ENCODE measurements at regions not wholly inside any gene's neighbourhood (a gene's known extent, or its start where the extent isn't known, plus 50 kb on each side); places are given as distances from the start of the nearest gene placed in this dataset.

GRCh38 chr20:52688345-52688744 lies 283.8 kb upstream of the TSHZ2 start:
- Mint-ChIP-seq H3K4me1 (ENCODE audit: low read depth) (no peaks in the 10 kb centered on the region), H3K27ac (no peak overlapping the region), H3K36me3 (ENCODE audit: low read depth) (no peaks in the 10 kb centered on the region), H3K27me3 (ENCODE audit: insufficient read depth) (no peaks in the 10 kb centered on the region), H3K9me3 (peaks cover 39% of the 10 kb centered on the region), H3K4me3 (no peak overlapping the region)
- DNase-seq, result no peak
- no peak for TF ChIP-seq CTCF (IDR thresholded peaks at IDR 0.05)

DNA sequence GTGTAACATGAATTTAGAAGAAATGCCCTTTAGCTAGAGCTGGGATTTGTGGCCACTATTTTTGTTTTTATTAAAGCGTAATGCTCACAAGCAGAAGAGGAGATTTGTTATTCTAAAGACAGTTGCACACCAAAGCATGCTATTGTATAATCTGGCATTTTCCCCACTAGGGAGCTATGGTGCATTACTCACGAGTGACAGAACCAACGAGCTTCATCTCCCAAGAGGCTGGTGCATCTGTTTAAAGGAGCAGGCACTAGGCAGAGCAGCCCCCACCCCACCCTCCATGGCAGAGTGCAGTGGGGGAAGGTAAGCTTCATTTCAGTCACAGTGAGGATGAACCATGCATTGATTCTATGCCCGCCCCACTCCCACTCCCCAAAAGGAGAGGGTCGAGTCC lies 287.3 kb upstream of the TSHZ2 start:
- no peak for DNase-seq
- H3K27ac Mint-ChIP-seq, result no peak overlapping the region
- no peak overlapping the region for H3K4me3 Mint-ChIP-seq
- no peaks in the 10 kb centered on the region for H3K4me1 Mint-ChIP-seq (ENCODE audit: low read depth)
- no peaks in the 10 kb centered on the region for H3K36me3 Mint-ChIP-seq (ENCODE audit: low read depth)
- H3K27me3 Mint-ChIP-seq (ENCODE audit: insufficient read depth), result no peaks in the 10 kb centered on the region
- TF ChIP-seq CTCF (IDR thresholded peaks at IDR 0.05), result no peak
- peaks cover 21% of the 10 kb centered on the region for H3K9me3 Mint-ChIP-seq

- H3K9me3 Mint-ChIP-seq, result peaks cover 27% of the 10 kb centered on the region
- no peak overlapping the region for H3K4me3 Mint-ChIP-seq
- no peaks in the 10 kb centered on the region for H3K36me3 Mint-ChIP-seq (ENCODE audit: low read depth)
- DNase-seq, result no peak
- no peaks in the 10 kb centered on the region for H3K27me3 Mint-ChIP-seq (ENCODE audit: insufficient read depth)
- H3K27ac Mint-ChIP-seq, result no peak overlapping the region
- no peak for TF ChIP-seq CTCF (IDR thresholded peaks at IDR 0.05)
- H3K4me1 Mint-ChIP-seq (ENCODE audit: low read depth), result no peaks in the 10 kb centered on the region
Measured at GRCh38 chr20:52684176-52684575, 288.0 kb upstream of the TSHZ2 start.

GRCh38 chr20:52683761-52684160 lies 288.4 kb upstream of the TSHZ2 start:
- H3K27me3 Mint-ChIP-seq (ENCODE audit: insufficient read depth), result no peaks in the 10 kb centered on the region
- no peak for DNase-seq
- H3K9me3 Mint-ChIP-seq, result peaks cover 31% of the 10 kb centered on the region
- H3K4me1 Mint-ChIP-seq (ENCODE audit: low read depth), result no peaks in the 10 kb centered on the region
- no peak overlapping the region for H3K27ac Mint-ChIP-seq
- no peak for TF ChIP-seq CTCF (IDR thresholded peaks at IDR 0.05)
- H3K36me3 Mint-ChIP-seq (ENCODE audit: low read depth), result no peaks in the 10 kb centered on the region
- no peak overlapping the region for H3K4me3 Mint-ChIP-seq

DNA sequence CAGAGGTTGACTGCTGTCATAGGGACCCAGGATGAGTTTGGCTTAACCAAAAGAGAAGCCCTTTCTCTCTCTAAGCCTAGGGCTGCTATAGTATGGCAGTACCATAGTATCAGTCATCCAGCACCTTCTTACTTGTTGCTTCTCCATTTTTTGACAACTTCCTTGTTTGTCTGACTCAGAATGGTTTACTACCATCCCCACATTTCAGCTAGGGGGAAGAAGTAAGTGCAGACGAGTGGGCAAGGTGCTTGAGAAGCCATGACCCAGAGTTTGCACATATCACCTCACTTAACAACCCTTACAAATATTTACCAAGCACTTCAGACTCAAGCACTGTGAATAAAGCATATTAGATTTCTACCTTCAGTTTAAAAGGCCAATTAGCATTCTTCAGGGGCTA lies 289.9 kb upstream of the TSHZ2 start:
- Mint-ChIP-seq H3K27me3 (ENCODE audit: insufficient read depth) (no peaks in the 10 kb centered on the region), H3K4me3 (no peak overlapping the region), H3K27ac (no peak overlapping the region), H3K4me1 (ENCODE audit: low read depth) (no peaks in the 10 kb centered on the region), H3K36me3 (ENCODE audit: low read depth) (no peaks in the 10 kb centered on the region; the same call in 1 of the 2 replicates), H3K9me3 (peaks cover 26% of the 10 kb centered on the region)
- DNase-seq, result no peak
- no peak for TF ChIP-seq CTCF (IDR thresholded peaks at IDR 0.05)

- Mint-ChIP-seq H3K27me3 (ENCODE audit: insufficient read depth) (no peaks in the 10 kb centered on the region), H3K4me1 (ENCODE audit: low read depth) (no peaks in the 10 kb centered on the region), H3K4me3 (no peak overlapping the region), H3K9me3 (peaks cover 36% of the 10 kb centered on the region), H3K36me3 (ENCODE audit: low read depth) (peaks cover 4% of the 10 kb centered on the region; the same call in 1 of the 2 replicates), H3K27ac (no peak overlapping the region)
- DNase-seq, result no peak
- no peak for TF ChIP-seq CTCF (IDR thresholded peaks at IDR 0.05)
Measured at GRCh38 chr20:52681288-52681687, 290.9 kb upstream of the TSHZ2 start.
